ENCODE measurements at regions not wholly inside any gene's neighbourhood (a gene's known extent, or its start where the extent isn't known, plus 50 kb on each side); places are given as distances from the start of the nearest gene placed in this dataset.

DNA sequence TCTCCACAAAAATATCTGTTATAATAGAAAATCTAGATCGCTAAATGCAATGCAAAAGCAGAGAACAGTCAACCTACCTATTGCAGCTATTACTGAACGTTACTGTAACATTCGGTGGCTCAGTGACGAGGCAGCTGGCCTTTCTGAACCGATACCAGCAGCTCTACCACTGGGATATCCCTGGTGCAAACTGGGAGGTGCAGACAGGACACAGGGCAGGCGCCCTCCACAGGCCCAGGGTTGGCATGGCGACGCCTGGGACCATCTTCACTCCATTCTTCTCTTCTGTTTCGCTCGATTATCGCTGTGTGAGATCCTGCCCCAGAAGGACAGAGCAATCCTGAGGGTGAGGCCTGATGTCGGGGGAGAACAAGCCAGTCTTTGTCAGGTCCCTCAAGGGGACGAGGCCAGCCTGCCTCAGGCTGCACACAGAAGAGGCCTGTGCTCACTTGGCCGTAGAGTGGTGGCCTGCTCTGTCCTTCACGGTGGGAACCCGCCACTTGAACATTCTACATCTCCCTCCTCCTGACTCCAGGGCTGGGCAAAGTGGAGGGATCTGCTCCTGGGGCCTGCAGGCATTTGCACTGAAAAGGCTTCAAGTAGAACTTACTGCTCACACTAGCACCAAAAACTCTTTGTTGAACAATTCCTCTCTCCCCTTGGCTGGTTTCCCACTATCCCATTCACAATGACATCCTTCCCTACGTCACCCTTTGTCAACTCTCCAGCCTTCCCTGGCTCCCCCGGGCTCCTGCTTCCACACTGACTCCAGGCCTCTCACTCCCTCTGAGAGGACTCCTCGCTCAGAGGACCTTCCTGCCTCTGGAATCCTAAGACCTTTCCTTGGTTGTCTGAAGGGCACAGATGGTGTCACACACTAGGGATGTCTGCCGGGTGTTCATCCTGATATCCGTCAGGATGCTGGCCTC is 49.7 kb downstream of the CYRIA start:
- no peak for DNase-seq
- TF ChIP-seq POLR2A (IDR thresholded peaks at IDR 0.05) (no peak), CTCF (IDR thresholded peaks at IDR 0.05) (no peak)
- Histone ChIP-seq H3K27ac (peak overlapping the region in 1 of 5 donors; percentile 69), H3K27me3 (no peaks in the 10 kb centered on the region), H3K36me3 (replicated peaks in 1 of 2) (no peaks in the 10 kb centered on the region), H3K4me3 (no peak overlapping the region), H3K4me1 (replicated peaks in 1 of 2) (peaks cover 7 to 42% of the 10 kb centered on the region in 2 donors), H3K9me3 (replicated peaks in 1 of 3) (no peaks in the 10 kb centered on the region)
- intact Hi-C loops (cut with DNase I): loop anchor here (5.0 kb wide), 2 partner anchors 136 to 141 kb away; no protein-coding TSS in a partner anchor
- 92 to 94% (median 93%) methylated on average over 19 to 21 of the region's 21 CpGs for WGBS, 4 donors

GRCh38 chr2:16615246-16615645 is 50.4 kb downstream of the CYRIA start:
- no peak for DNase-seq
- H3K36me3 ChIP-seq (replicated peaks in 1 of 2): no peaks in the 10 kb centered on the region
- H3K4me3 ChIP-seq: no peak overlapping the region
- intact Hi-C loops (cut with DNase I): loop anchor here (5.0 kb wide), 2 partner anchors 137 to 142 kb away; no protein-coding TSS in a partner anchor
- H3K4me1 ChIP-seq (replicated peaks in 1 of 2): peaks cover 7 to 42% of the 10 kb centered on the region in 2 donors
- H3K27me3 ChIP-seq: no peaks in the 10 kb centered on the region
- no peaks in the 10 kb centered on the region for H3K9me3 ChIP-seq (replicated peaks in 1 of 3)
- TF ChIP-seq POLR2A (IDR thresholded peaks at IDR 0.05) (no peak), CTCF (IDR thresholded peaks at IDR 0.05) (no peak)
- H3K27ac ChIP-seq: no peak overlapping the region
- WGBS, 4 donors: 72 to 97% (median 93%) methylated on average over 3 of the region's 3 CpGs

DNA sequence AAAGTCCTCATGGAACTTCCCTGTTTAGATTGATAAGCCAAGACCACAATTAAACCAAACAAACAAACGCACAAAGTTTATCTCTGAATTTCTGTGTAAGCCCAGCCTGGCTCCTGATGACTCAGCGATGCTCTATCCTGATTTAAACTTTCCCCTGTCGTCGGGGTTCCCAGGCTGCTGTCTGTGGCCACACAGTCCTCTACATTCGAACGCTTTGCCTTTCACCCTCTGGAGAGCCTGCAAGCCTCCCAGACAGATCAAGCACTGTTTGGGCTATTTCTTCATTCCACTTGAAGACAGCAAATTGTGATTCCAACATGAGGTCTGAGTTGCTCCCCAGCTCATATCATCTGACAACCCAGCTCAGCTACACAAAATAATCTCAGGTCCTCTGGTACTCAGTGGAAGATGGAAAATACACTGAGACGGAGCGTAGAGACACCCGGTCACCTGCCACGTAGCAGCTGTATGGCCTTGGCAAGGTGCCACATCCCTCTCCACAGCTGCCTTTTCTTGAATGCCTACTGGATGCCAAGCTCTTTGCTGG is 51.2 kb downstream of the CYRIA start:
- WGBS, 4 donors: 31 to 43% (median 33%) methylated on average over 10 of the region's 10 CpGs
- Histone ChIP-seq H3K4me1 (replicated peaks in 1 of 2) (peaks cover 7 to 44% of the 10 kb centered on the region in 2 donors), H3K27ac (peak overlapping the region in 3 of 5 donors; percentile 46 to 73 (median 55)), H3K36me3 (replicated peaks in 1 of 2) (no peaks in the 10 kb centered on the region), H3K4me3 (no peak overlapping the region), H3K9me3 (replicated peaks in 1 of 3) (no peaks in the 10 kb centered on the region), H3K27me3 (no peaks in the 10 kb centered on the region)
- TF ChIP-seq POLR2A (IDR thresholded peaks at IDR 0.05) (no peak), CTCF (IDR thresholded peaks at IDR 0.05) (no peak)
- intact Hi-C loops (cut with DNase I): no loop called here
- DNase-seq: peak in 6 of 7 donors; percentile 56 to 78 (median 74)

DNA sequence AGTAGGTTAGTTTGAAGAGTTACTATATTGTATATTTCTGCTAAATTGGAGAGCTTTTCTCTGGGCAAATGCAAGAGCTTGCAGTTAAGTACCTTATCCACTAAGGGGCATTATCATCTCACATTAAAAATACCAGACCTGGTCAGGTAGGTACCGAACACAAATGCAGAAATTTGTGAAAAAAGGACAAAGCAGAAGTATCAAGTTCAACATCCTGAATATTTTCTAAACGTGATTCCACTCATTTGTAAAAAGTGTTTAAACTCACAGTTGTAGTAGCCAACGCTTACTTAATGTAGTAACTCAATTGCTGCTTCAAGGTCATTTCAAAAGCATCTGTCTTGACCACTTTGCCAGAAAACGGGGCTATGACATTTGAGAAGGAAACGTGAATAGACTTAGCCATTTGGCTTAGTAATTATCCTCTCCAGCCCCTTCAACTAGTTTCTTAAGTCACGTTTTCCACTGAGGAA is 52.1 kb downstream of the CYRIA start:
- Histone ChIP-seq H3K4me3 (no peak overlapping the region), H3K27me3 (no peaks in the 10 kb centered on the region), H3K27ac (peak overlapping the region in 2 of 5 donors; percentile 55 to 73), H3K36me3 (replicated peaks in 1 of 2) (no peaks in the 10 kb centered on the region), H3K4me1 (replicated peaks in 1 of 2) (peaks cover 7 to 51% of the 10 kb centered on the region in 2 donors), H3K9me3 (replicated peaks in 1 of 3) (no peaks in the 10 kb centered on the region)
- intact Hi-C loops (cut with DNase I): no loop called here
- WGBS, 4 donors: 29 to 37% (median 30%) methylated on average over 6 of the region's 6 CpGs
- no peak for DNase-seq
- TF ChIP-seq CTCF (IDR thresholded peaks at IDR 0.05) (peak; percentile 28 to 79 (median 60)), POLR2A (IDR thresholded peaks at IDR 0.05) (no peak)
